ENCODE measurements at regions not wholly inside any gene's neighbourhood (a gene's known extent, or its start where the extent isn't known, plus 50 kb on each side); places are given as distances from the start of the nearest gene placed in this dataset.

DNA sequence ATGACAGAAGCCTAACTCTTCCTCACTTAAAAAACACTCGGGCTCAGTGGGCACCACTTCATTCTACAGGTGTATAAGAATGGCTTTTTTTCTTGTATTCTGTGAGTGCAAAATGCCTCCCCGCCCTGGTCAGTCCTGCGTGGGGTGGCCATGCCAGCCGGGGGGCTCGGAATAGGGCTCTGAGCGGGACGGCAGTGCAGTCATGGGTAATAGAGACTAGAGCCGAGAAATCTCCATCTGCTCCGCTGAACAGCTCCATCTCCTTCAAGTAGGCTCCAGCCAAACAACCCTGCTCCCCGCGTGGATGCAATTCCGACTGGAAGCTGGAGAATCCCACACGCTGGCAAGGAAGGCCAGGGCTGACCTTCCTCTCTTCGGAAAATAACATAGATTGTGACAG, 317.0 kb upstream of the IRX4 start:
- ChIA-PET CTCF (no interaction called here), POLR2A (no interaction called here)
- H3K4me3 ChIP-seq (ENCODE audit: low read depth, low read length) = no peak overlapping the region
- H3K27me3 ChIP-seq (ENCODE audit: control insufficient read depth, insufficient read depth, low read length) = no peaks in the 10 kb centered on the region
- no peaks in the 10 kb centered on the region for H3K36me3 ChIP-seq (ENCODE audit: control insufficient read depth, insufficient read depth, low read length)
- TF ChIP-seq, protein P1, sequence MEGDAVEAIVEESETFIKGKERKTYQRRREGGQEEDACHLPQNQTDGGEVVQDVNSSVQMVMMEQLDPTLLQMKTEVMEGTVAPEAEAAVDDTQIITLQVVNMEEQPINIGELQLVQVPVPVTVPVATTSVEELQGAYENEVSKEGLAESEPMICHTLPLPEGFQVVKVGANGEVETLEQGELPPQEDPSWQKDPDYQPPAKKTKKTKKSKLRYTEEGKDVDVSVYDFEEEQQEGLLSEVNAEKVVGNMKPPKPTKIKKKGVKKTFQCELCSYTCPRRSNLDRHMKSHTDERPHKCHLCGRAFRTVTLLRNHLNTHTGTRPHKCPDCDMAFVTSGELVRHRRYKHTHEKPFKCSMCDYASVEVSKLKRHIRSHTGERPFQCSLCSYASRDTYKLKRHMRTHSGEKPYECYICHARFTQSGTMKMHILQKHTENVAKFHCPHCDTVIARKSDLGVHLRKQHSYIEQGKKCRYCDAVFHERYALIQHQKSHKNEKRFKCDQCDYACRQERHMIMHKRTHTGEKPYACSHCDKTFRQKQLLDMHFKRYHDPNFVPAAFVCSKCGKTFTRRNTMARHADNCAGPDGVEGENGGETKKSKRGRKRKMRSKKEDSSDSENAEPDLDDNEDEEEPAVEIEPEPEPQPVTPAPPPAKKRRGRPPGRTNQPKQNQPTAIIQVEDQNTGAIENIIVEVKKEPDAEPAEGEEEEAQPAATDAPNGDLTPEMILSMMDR (IDR thresholded peaks at IDR 0.05; ENCODE audit: insufficient read depth, low read depth, low read length) = no peak
- no peak for DNase-seq (ENCODE audit: low read depth)

DNA sequence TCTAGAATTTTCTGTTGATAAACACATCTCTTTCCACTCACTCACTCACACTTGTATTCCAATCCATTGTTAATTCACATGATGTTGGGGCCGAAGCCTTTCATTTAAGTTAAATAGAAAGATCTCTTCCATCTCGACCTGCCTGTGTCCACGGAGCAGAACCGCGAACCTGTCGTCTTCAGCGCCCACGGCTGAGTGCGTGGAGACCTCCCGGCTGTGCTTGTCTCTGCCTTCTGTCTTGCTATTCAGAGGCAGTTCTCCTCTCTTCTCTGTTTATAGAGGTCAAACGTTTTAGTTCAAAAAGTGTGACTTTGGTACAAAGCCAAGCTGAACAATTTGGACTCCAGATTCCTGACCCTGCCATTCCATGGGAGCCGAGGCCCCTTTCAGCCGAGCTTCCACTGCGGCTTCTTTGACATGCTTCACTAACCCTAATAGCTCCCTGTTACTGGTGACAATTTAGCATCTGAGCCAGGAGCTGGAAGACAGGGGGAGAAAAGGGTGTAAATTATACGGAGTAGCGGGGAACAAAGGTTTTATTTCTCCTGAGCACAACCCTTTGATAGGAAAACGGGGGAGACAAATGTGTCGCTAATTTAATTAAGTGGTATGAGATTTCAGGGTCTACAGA, 314.4 kb upstream of the IRX4 start:
- CTCF ChIA-PET = no interaction called here
- TF ChIP-seq, protein P1 (IDR thresholded peaks at IDR 0.05; ENCODE audit: insufficient read depth, low read depth, low read length) = no peak
- POLR2A ChIA-PET = no interaction called here
- Histone ChIP-seq H3K4me3 (ENCODE audit: low read depth, low read length) (no peak overlapping the region), H3K27me3 (ENCODE audit: control insufficient read depth, insufficient read depth, low read length) (no peaks in the 10 kb centered on the region), H3K36me3 (ENCODE audit: control insufficient read depth, insufficient read depth, low read length) (no peaks in the 10 kb centered on the region)
- no peak for DNase-seq (ENCODE audit: low read depth)

DNA sequence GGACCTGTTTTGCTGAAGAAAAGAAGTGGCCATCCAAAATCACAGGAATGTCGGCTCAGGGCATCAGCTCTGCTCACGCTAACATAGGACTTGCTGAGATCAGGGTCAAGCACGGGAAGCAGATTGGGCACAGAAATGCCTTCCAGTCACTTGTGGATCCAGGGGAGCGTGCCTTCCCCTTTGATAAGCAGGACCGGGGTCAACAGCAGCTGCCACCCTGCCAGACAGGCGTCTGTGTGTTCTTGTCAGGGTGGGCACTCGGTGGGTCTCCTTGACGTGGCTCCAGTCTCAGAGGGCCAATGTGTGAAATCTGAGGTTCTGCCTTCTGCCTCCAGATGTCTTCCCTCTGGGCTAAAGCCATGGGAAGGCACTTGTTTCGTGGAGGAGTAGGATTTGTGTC, 313.7 kb upstream of the IRX4 start:
- no peak for DNase-seq (ENCODE audit: low read depth)
- ChIA-PET CTCF (no interaction called here), POLR2A (no interaction called here)
- Histone ChIP-seq H3K27me3 (ENCODE audit: control insufficient read depth, insufficient read depth, low read length) (no peaks in the 10 kb centered on the region), H3K36me3 (ENCODE audit: control insufficient read depth, insufficient read depth, low read length) (no peaks in the 10 kb centered on the region), H3K4me3 (ENCODE audit: low read depth, low read length) (no peak overlapping the region)
- TF ChIP-seq, protein P1 (IDR thresholded peaks at IDR 0.05; ENCODE audit: insufficient read depth, low read depth, low read length) = no peak

DNA sequence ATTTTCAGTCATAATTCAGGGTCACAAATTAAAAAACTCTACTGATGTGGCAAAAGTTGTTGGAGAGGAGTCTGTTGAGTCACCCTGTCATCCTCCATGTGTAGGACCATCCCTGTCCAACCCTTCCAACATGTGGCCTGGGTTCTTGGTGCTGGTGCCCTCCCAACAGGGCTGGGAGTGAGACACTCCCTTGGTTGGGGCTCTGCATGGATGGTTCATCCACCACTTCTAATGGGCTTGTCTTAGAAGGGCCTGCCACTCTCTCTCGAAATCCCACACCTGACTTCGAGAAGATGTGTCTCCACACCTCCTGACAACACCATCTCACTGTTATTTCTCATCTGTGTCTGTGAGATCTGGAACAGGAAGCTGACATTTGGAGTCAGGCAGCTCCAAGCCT, 312.2 kb upstream of the IRX4 start:
- POLR2A ChIA-PET = no interaction called here
- no peak overlapping the region for H3K4me3 ChIP-seq (ENCODE audit: low read depth, low read length)
- CTCF ChIA-PET = no interaction called here
- no peak for DNase-seq (ENCODE audit: low read depth)
- H3K36me3 ChIP-seq (ENCODE audit: control insufficient read depth, insufficient read depth, low read length) = no peaks in the 10 kb centered on the region
- TF ChIP-seq, protein P1 (IDR thresholded peaks at IDR 0.05; ENCODE audit: insufficient read depth, low read depth, low read length) = no peak
- H3K27me3 ChIP-seq (ENCODE audit: control insufficient read depth, insufficient read depth, low read length) = no peaks in the 10 kb centered on the region

DNA sequence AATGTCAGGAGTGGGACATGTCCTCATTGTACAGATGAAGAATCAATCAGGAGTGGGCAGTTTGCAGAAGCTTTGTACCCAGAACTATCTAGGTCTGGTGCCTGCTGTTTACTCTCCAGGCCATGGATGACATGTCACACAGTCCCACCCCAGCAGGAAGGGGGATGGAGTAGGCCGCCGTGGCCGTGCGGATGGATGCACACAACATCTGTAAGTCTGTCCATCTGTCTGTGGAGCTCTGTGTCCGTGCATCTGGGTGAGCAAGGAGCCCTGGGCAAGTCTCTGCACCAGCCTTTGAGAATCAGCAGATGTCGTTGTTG, 311.5 kb upstream of the IRX4 start:
- POLR2A ChIA-PET = no interaction called here

More for the DNA sequence above, 311.5 kb upstream of the IRX4 start:
- Histone ChIP-seq H3K27me3 (ENCODE audit: control insufficient read depth, insufficient read depth, low read length) (no peaks in the 10 kb centered on the region), H3K36me3 (ENCODE audit: control insufficient read depth, insufficient read depth, low read length) (no peaks in the 10 kb centered on the region), H3K4me3 (ENCODE audit: low read depth, low read length) (no peak overlapping the region)
- TF ChIP-seq, protein P1 (IDR thresholded peaks at IDR 0.05; ENCODE audit: insufficient read depth, low read depth, low read length) = no peak
- no peak for DNase-seq (ENCODE audit: low read depth)
- CTCF ChIA-PET = no interaction called here

Measured in BJ (cell line).